Fibroblast of lung (primary cell): ENCODE measurements at regions not wholly inside any gene's neighbourhood (a gene's known extent, or its start where the extent isn't known, plus 50 kb on each side); places are given as distances from the start of the nearest gene placed in this dataset.
"Not testable (repeated sequence)": the region's sequence is repeated elsewhere in the genome, so short reads cannot be mapped to it uniquely, and the experiment has no call there.

ENCODE experiments used
- DNase-seq, 2 donors: peaks; one replicate each; pipeline versions ENCODE4 v3.0.0 to v3.0.0-alpha.2; 2010; ENCODE audit warnings: low read depth in 2 of 2
- H2AFZ ChIP-seq: 2 replicates; pipeline ENCODE4 v1.5.1; 2012; ENCODE audit warnings: low read length, control low read depth, inconsistent platforms
- H3K27ac ChIP-seq: 2 replicates; pipeline ENCODE4 v1.5.1; 2011; ENCODE audit warnings: low read length, control low read depth; ENCODE audit not compliant: insufficient read depth
- H3K27me3 ChIP-seq: 2 replicates; pipeline ENCODE4 v1.5.1; 2011; ENCODE audit warnings: mild to moderate bottlenecking, low read length; ENCODE audit not compliant: control insufficient read depth, insufficient read depth
- H3K36me3 ChIP-seq: 2 replicates; pipeline ENCODE4 v1.5.1; 2011; ENCODE audit warnings: low read length; ENCODE audit not compliant: control insufficient read depth, insufficient read depth
- H3K4me1 ChIP-seq: 2 replicates; pipeline ENCODE4 v1.5.1; 2011; ENCODE audit warnings: low read length; ENCODE audit not compliant: control insufficient read depth, insufficient read depth; ENCODE audit errors: extremely low read depth
- H3K4me2 ChIP-seq: 2 replicates; pipeline ENCODE4 v1.5.1; 2011; ENCODE audit warnings: low read length, control low read depth; ENCODE audit not compliant: insufficient read depth; ENCODE audit errors: extremely low read depth
- H3K4me3 ChIP-seq, 4 experiments: fragments of 200-600 bp in 1 of 4; sonication (generic) in 1 of 4; replicated peaks in 1 of 4; 2 replicates each; pipeline ENCODE4 v1.5.1; 2011 to 2016; ENCODE audit warnings: low read length in 4 of 4, low read depth in 3 of 4, mild to moderate bottlenecking in 3 of 4, control low read depth in 2 of 4, inconsistent platforms in 1 of 4, mixed read lengths in 1 of 4; ENCODE audit not compliant: insufficient read depth in 1 of 4; ENCODE audit errors: control extremely low read depth in 1 of 4
- H3K79me2 ChIP-seq: 2 replicates; pipeline ENCODE4 v1.5.1; 2012; ENCODE audit warnings: mild to moderate bottlenecking, low read length, inconsistent platforms; ENCODE audit not compliant: control insufficient read depth, insufficient read depth
- H3K9ac ChIP-seq: 2 replicates; pipeline ENCODE4 v1.5.1; 2011; ENCODE audit warnings: mild to moderate bottlenecking, low read length, control low read depth; ENCODE audit not compliant: insufficient read depth
- H3K9me3 ChIP-seq: 2 replicates; pipeline ENCODE4 v1.5.1; 2012; ENCODE audit warnings: low read depth, low read length; ENCODE audit not compliant: control insufficient read depth, insufficient read depth
- H4K20me1 ChIP-seq: 2 replicates; pipeline ENCODE4 v1.5.1; 2011; ENCODE audit warnings: low read length; ENCODE audit not compliant: control insufficient read depth, insufficient read depth; ENCODE audit errors: extremely low read depth
- CTCF ChIP-seq, 2 donors: IDR thresholded peaks in 1 of 2; conservative IDR thresholded peaks in 1 of 2; 1 replicate in 1 of 2; 2 replicates in 1 of 2; pipeline ENCODE4 v1.5.1; 2011 to 2012; ENCODE audit warnings: low read length in 2 of 2, control low read depth in 1 of 2, inconsistent platforms in 1 of 2, low read depth in 1 of 2, mild to moderate bottlenecking in 1 of 2
- EZH2 ChIP-seq: IDR thresholded peaks from 2 replicates; pipeline ENCODE4 v1.5.1; 2012; ENCODE audit warnings: low read length, control low read depth, mild to moderate bottlenecking; ENCODE audit errors: missing control alignments

DNA sequence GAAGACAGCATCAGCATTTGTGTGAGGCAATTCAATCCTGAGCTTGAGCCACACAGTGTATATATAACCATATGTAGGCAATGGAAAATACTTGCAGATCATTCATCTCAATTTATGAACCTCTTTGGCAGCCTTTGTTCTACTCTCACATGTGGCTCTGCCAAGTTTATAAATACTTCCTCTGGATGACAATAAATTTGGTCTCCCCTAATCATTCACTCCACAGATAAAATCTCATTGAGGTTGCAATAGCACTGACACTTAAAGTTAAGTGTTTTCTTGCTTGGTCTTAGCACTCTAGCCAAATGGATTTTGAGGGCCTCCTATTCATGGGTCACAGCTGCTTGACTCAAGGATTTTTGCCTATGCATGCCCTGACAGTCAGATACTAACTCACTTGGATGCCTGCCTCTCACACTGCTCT lies 136.6 kb upstream of the VANGL1 start:
- H3K4me1 ChIP-seq: no peaks in the 10 kb centered on the region
- H3K9ac ChIP-seq: no peak overlapping the region
- no peak for TF ChIP-seq CTCF (conservative IDR thresholded peaks at IDR 0.05 in 1 of 2, IDR thresholded peaks at IDR 0.05 in 1 of 2; ENCODE audit: low read depth in 1 of 2, low read length in 2 of 2)
- TF ChIP-seq EZH2: no peak
- no peaks in the 10 kb centered on the region for H4K20me1 ChIP-seq
- H2AFZ ChIP-seq: no peak overlapping the region
- no peaks in the 10 kb centered on the region for H3K27me3 ChIP-seq
- H3K9me3 ChIP-seq: no peaks in the 10 kb centered on the region
- no peaks in the 10 kb centered on the region for H3K79me2 ChIP-seq
- peak; percentile 64 to 80 for DNase-seq
- no peak overlapping the region for H3K27ac ChIP-seq
- no peak overlapping the region for H3K4me3 ChIP-seq
- no peaks in the 10 kb centered on the region for H3K36me3 ChIP-seq
- H3K4me2 ChIP-seq: no peak overlapping the region

GRCh38 chr1:115502183-115502582 lies 139.6 kb upstream of the VANGL1 start:
- H4K20me1 ChIP-seq, H3K4me1 ChIP-seq, H2AFZ ChIP-seq, H3K36me3 ChIP-seq, H3K4me3 ChIP-seq, H3K79me2 ChIP-seq, H3K27ac ChIP-seq, H3K9me3 ChIP-seq, H3K9ac ChIP-seq, H3K4me2 ChIP-seq, DNase-seq, H3K27me3 ChIP-seq: not testable (repeated sequence)

DNA sequence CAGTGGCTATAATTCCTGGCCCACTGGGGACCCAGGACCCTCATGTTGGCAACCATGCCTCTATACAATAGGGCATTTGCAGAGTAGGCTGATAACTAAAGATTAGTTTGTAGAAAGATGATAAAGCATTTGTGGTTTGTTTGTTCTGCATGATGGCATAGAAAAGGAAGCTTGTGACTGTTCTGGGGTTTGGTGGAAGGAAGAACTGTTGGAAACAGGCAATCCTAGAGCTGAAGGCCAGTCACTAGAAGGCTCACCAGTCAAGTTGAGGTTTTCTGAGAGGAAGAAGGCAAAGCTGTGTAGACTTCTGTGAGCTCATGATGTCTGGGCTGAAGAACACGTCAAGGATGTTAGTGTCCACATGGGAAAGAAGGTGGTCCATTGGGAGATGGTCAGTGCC lies 140.3 kb upstream of the VANGL1 start:
- Histone ChIP-seq H3K4me3 (no peak overlapping the region), H2AFZ (no peak overlapping the region), H3K79me2 (no peaks in the 10 kb centered on the region), H3K4me2 (no peak overlapping the region), H4K20me1 (no peaks in the 10 kb centered on the region), H3K4me1 (peaks cover 9% of the 10 kb centered on the region), H3K9ac (no peak overlapping the region), H3K27me3 (no peaks in the 10 kb centered on the region), H3K9me3 (no peaks in the 10 kb centered on the region), H3K27ac (no peak overlapping the region), H3K36me3 (no peaks in the 10 kb centered on the region)
- TF ChIP-seq EZH2: no peak
- TF ChIP-seq CTCF (conservative IDR thresholded peaks at IDR 0.05 in 1 of 2, IDR thresholded peaks at IDR 0.05 in 1 of 2; ENCODE audit: low read depth in 1 of 2, low read length in 2 of 2): no peak
- peak in 1 of 2 donors; percentile 20 for DNase-seq
